ENCODE measurements at regions not wholly inside any gene's neighbourhood (a gene's known extent, or its start where the extent isn't known, plus 50 kb on each side); places are given as distances from the start of the nearest gene placed in this dataset.

DNA sequence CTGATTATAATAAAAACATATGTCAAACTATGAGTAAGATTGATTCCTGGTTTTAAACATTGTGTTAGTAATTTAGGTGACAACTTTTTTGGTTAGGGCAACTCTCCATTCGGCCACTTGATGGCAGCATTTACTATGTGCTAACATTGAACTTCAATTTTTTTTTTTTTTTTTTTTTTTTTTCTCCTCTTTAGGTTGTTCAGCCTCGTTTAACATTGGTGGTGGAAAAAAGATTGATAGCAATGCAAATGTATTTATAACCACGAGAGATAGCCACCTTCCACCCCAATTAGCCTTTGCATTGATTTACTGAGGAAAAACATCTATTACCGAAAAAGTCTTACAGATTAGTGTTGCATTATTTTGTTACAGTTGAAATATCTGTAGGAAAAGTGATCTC is 159.1 kb downstream of the CSNK1G3 start (continued):
- TF ChIP-seq, protein P1, sequence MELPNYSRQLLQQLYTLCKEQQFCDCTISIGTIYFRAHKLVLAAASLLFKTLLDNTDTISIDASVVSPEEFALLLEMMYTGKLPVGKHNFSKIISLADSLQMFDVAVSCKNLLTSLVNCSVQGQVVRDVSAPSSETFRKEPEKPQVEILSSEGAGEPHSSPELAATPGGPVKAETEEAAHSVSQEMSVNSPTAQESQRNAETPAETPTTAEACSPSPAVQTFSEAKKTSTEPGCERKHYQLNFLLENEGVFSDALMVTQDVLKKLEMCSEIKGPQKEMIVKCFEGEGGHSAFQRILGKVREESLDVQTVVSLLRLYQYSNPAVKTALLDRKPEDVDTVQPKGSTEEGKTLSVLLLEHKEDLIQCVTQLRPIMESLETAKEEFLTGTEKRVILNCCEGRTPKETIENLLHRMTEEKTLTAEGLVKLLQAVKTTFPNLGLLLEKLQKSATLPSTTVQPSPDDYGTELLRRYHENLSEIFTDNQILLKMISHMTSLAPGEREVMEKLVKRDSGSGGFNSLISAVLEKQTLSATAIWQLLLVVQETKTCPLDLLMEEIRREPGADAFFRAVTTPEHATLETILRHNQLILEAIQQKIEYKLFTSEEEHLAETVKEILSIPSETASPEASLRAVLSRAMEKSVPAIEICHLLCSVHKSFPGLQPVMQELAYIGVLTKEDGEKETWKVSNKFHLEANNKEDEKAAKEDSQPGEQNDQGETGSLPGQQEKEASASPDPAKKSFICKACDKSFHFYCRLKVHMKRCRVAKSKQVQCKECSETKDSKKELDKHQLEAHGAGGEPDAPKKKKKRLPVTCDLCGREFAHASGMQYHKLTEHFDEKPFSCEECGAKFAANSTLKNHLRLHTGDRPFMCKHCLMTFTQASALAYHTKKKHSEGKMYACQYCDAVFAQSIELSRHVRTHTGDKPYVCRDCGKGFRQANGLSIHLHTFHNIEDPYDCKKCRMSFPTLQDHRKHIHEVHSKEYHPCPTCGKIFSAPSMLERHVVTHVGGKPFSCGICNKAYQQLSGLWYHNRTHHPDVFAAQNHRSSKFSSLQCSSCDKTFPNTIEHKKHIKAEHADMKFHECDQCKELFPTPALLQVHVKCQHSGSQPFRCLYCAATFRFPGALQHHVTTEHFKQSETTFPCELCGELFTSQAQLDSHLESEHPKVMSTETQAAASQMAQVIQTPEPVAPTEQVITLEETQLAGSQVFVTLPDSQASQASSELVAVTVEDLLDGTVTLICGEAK (IDR thresholded peaks at IDR 0.05): peak; percentile 85
- TF ChIP-seq, protein P1 (CRISPR knock-in tag; IDR thresholded peaks at IDR 0.05): peak; percentile 69; the same call in 1 of the 2 replicates
- TF ChIP-seq ZNF79 (CRISPR knock-in tag; IDR thresholded peaks at IDR 0.05; ENCODE audit: low read depth) (no peak), ZNF699 (CRISPR knock-in tag; IDR thresholded peaks at IDR 0.05; ENCODE audit: insufficient replicate concordance) (no peak), NFRKB (IDR thresholded peaks at IDR 0.05; ENCODE audit: low read depth) (no peak), SMC3 (conservative IDR thresholded peaks at IDR 0.05; ENCODE audit: insufficient read depth, low read depth, low read length) (peak; percentile 48; the same call in 1 of the 2 replicates), ZNF639 (CRISPR knock-in tag; conservative IDR thresholded peaks at IDR 0.05 in 1 of 2, IDR thresholded peaks at IDR 0.05 in 1 of 2) (no peak), CHD1 (IDR thresholded peaks at IDR 0.05; ENCODE audit: low read length) (no peak), MCM2 (IDR thresholded peaks at IDR 0.05; ENCODE audit: low read depth) (no peak), MECOM (CRISPR knock-in tag; IDR thresholded peaks at IDR 0.05) (no peak), XRCC3 (IDR thresholded peaks at IDR 0.05) (no peak), RAD21 (CRISPR knock-in tag; conservative IDR thresholded peaks at IDR 0.05 in 1 of 2, IDR thresholded peaks at IDR 0.05 in 1 of 2) (peak; percentile 56 to 65), L3MBTL2 (IDR thresholded peaks at IDR 0.05) (no peak), ATF7 (IDR thresholded peaks at IDR 0.05) (no peak), SMAD2 (IDR thresholded peaks at IDR 0.05; ENCODE audit: low read depth, low read length) (no peak), BMI1 (IDR thresholded peaks at IDR 0.05; ENCODE audit: low read length) (no peak)
- TF ChIP-seq, protein P2, sequence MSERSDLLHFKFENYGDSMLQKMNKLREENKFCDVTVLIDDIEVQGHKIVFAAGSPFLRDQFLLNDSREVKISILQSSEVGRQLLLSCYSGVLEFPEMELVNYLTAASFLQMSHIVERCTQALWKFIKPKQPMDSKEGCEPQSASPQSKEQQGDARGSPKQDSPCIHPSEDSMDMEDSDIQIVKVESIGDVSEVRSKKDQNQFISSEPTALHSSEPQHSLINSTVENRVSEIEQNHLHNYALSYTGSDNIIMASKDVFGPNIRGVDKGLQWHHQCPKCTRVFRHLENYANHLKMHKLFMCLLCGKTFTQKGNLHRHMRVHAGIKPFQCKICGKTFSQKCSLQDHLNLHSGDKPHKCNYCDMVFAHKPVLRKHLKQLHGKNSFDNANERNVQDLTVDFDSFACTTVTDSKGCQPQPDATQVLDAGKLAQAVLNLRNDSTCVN (CRISPR knock-in tag; IDR thresholded peaks at IDR 0.05): no peak

Measured in K562 (cell line).